DOHH2 (cell line): ENCODE measurements at regions not wholly inside any gene's neighbourhood (a gene's known extent, or its start where the extent isn't known, plus 50 kb on each side); places are given as distances from the start of the nearest gene placed in this dataset.

ENCODE experiments used
- EZH2phosphoT487 ChIP-seq: fragments of 200-600 bp; sonication (generic); IDR thresholded peaks from 2 replicates; pipeline ENCODE4 v1.6.1; 2017; ENCODE audit warnings: borderline replicate concordance, mild to moderate bottlenecking, antibody characterized with exemption, low read length, moderate library complexity, mixed read lengths
- TF ChIP-seq, protein P1 (sequence below): fragments of 200-600 bp; sonication (generic); IDR thresholded peaks from one replicate; pipeline ENCODE4 v1.5.1; 2014; ENCODE audit warnings: antibody characterized with exemption, mild to moderate bottlenecking, low read depth, low read length; ENCODE audit not compliant: poor library complexity, severe bottlenecking

DNA sequence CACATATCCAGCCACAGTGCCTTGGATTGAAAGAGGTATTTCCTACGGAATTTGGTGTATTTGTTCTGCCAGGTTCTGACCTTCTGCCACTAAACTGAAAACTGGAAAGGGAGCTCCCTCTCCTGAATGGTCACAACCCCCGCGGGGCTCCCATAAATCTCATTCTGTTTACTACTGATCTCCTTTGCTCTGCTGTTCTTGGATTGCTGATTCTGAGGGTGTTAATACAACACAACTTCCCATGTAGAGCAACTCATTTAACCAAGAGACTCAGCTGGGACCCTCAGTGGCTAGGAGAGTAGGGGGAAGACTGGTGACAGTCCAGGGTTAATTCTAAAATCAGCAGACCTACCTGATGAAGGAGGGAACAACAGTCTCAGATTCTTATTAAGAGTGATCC, 662.9 kb downstream of the INHBA start:
- TF ChIP-seq, protein P1, sequence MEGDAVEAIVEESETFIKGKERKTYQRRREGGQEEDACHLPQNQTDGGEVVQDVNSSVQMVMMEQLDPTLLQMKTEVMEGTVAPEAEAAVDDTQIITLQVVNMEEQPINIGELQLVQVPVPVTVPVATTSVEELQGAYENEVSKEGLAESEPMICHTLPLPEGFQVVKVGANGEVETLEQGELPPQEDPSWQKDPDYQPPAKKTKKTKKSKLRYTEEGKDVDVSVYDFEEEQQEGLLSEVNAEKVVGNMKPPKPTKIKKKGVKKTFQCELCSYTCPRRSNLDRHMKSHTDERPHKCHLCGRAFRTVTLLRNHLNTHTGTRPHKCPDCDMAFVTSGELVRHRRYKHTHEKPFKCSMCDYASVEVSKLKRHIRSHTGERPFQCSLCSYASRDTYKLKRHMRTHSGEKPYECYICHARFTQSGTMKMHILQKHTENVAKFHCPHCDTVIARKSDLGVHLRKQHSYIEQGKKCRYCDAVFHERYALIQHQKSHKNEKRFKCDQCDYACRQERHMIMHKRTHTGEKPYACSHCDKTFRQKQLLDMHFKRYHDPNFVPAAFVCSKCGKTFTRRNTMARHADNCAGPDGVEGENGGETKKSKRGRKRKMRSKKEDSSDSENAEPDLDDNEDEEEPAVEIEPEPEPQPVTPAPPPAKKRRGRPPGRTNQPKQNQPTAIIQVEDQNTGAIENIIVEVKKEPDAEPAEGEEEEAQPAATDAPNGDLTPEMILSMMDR, result no peak
- TF ChIP-seq EZH2phosphoT487, result no peak
